K562 (cell line): ENCODE measurements at regions not wholly inside any gene's neighbourhood (a gene's known extent, or its start where the extent isn't known, plus 50 kb on each side); places are given as distances from the start of the nearest gene placed in this dataset.

Source experiments
- ATAC-seq: fragments of 200-7000 bp; cut with Tn5 transposase; 3 replicates; pipeline ENCODE4 v1.9.1; 2020; ENCODE audit warnings: moderate library complexity
- BruUV-seq: library from RNA; stranded (reverse); fragments of 400-500 nt; replicated peaks from 2 replicates; lab custom pipeline; 2021; lab: Mats Ljungman, UMichigan
- CTCF ChIA-PET: fragments of 300-600 bp; formaldehyde crosslinking; extraction: SDS; loops from one replicate; lab custom pipeline; 2021; ENCODE audit warnings: low intra/inter-chr PET ratio; lab: Yijun Ruan, JAX
- POLR2A ChIA-PET: fragments of 300-600, 350-650 bp; sonication (Branson Sonifier 250); formaldehyde crosslinking; extraction: SDS; loops from one replicate; lab custom pipeline; 2021; ENCODE audit warnings: antibody characterized with exemption, inconsistent platforms; lab: Yijun Ruan, JAX
- DNase-seq, 4 experiments: peaks; one replicate each; pipeline versions ENCODE4 v3.0.0 to v3.0.0-alpha.2; 2011 to 2018; ENCODE audit warnings: low spot score in 3 of 4, mixed read lengths in 3 of 4; ENCODE audit errors: extremely low read depth in 1 of 4
- FAIRE-seq: peaks from 2 replicates; lab custom pipeline; 2011; peaks lifted over from hg19 to GRCh38; lab: Jason Lieb, UNC
- H2AFZ ChIP-seq: 2 replicates; pipeline ENCODE4 v1.6.0; 2011; ENCODE audit warnings: low read depth, low read length, control low read depth, inconsistent platforms
- H3K27ac ChIP-seq: fragments of 200-600 bp; 3 replicates; pipeline ENCODE4 v1.8.0; 2011; ENCODE audit warnings: low read depth, mild to moderate bottlenecking, control low read depth, inconsistent platforms, low read length, moderate library complexity, mixed read lengths; ENCODE audit errors: extremely low read depth
- H3K27me3 ChIP-seq, 2 experiments: fragments of 300-600 bp in 1 of 2; 2 replicates in 1 of 2; 3 replicates in 1 of 2; pipeline versions ENCODE4 v1.6.0 to v1.8.0; 2011; ENCODE audit warnings: inconsistent platforms in 2 of 2, low read length in 2 of 2, mild to moderate bottlenecking in 1 of 2, mixed read lengths in 1 of 2, moderate library complexity in 1 of 2; ENCODE audit not compliant: control insufficient read depth in 2 of 2, insufficient read depth in 2 of 2
- H3K36me3 ChIP-seq: fragments of 300-600 bp; 3 replicates; pipeline ENCODE4 v1.8.0; 2011; ENCODE audit warnings: mild to moderate bottlenecking, low read length, inconsistent platforms; ENCODE audit not compliant: control insufficient read depth, insufficient read depth
- H3K4me1 ChIP-seq, 2 experiments: fragments of 200-600 bp in 1 of 2; replicated peaks in 1 of 2; 2 replicates in 1 of 2; 3 replicates in 1 of 2; pipeline versions ENCODE4 v1.5.1 to v1.8.0; 2011; ENCODE audit warnings: inconsistent platforms in 2 of 2, low read length in 2 of 2, mild to moderate bottlenecking in 1 of 2, mixed read lengths in 1 of 2, moderate library complexity in 1 of 2; ENCODE audit not compliant: control insufficient read depth in 2 of 2, insufficient read depth in 2 of 2
- H3K4me2 ChIP-seq: 2 replicates; pipeline ENCODE4 v1.6.1; 2011; ENCODE audit warnings: low read length, control low read depth, inconsistent platforms, mixed read lengths; ENCODE audit not compliant: insufficient read depth
- H3K4me3 ChIP-seq: fragments of 200-600 bp; sonication (generic), shearing (Covaris generic); 2 replicates; pipeline ENCODE4 v1.5.1; 2016; ENCODE audit warnings: control low read depth, inconsistent platforms
- H3K79me2 ChIP-seq: fragments of 200-600 bp; 3 replicates; pipeline ENCODE4 v1.8.0; 2011; ENCODE audit warnings: low read length, inconsistent platforms; ENCODE audit not compliant: control insufficient read depth, insufficient read depth
- H3K9ac ChIP-seq, 2 experiments: 2 replicates each; pipeline versions ENCODE4 v1.6.0 to v1.6.1; 2011; ENCODE audit warnings: low read depth in 2 of 2, low read length in 2 of 2, control low read depth in 1 of 2, inconsistent platforms in 1 of 2, mild to moderate bottlenecking in 1 of 2, mixed read lengths in 1 of 2; ENCODE audit not compliant: insufficient read depth in 1 of 2
- H3K9me1 ChIP-seq: one replicate; pipeline ENCODE4 v1.6.0; 2011; ENCODE audit warnings: inconsistent platforms, mild to moderate bottlenecking, low read length, moderate library complexity; ENCODE audit not compliant: control insufficient read depth, insufficient read depth
- H3K9me3 ChIP-seq: replicated peaks from 2 replicates; pipeline ENCODE4 v1.5.1; 2011; ENCODE audit warnings: low read depth, low read length, inconsistent platforms; ENCODE audit not compliant: control insufficient read depth, insufficient read depth
- H4K20me1 ChIP-seq: replicated peaks from 2 replicates; pipeline ENCODE4 v1.6.1; 2011; ENCODE audit warnings: low read length, inconsistent platforms, mixed read lengths; ENCODE audit not compliant: control insufficient read depth, insufficient read depth
- ARID1B ChIP-seq: fragments of 450-650 bp; IDR thresholded peaks from 2 replicates; pipeline ENCODE4 v1.6.1; 2016; ENCODE audit warnings: antibody characterized with exemption, mild to moderate bottlenecking, inconsistent platforms
- ATF1 ChIP-seq, 2 experiments: fragments of 450-650 bp in 1 of 2; IDR thresholded peaks; 2 replicates each; pipeline ENCODE4 v1.6.1; 2016; ENCODE audit warnings: missing compliant biosample characterization in 1 of 2, missing genetic modification characterization in 1 of 2
- E2F1 ChIP-seq: sonication (generic); formaldehyde crosslinking; IDR thresholded peaks from 2 replicates; pipeline ENCODE4 v1.8.1; 2023; ENCODE audit warnings: mild to moderate bottlenecking, missing genetic modification reagents, moderate library complexity
- EZH2 ChIP-seq: IDR thresholded peaks from 2 replicates; pipeline ENCODE4 v1.6.1; 2012; ENCODE audit warnings: low read depth, mild to moderate bottlenecking, inconsistent platforms, low read length, borderline replicate concordance
- HDAC8 ChIP-seq: fragments of 450-650 bp; IDR thresholded peaks from 2 replicates; pipeline ENCODE4 v1.6.1; 2016; ENCODE audit warnings: mild to moderate bottlenecking, missing genetic modification characterization, moderate library complexity, missing compliant biosample characterization
- HIVEP1 ChIP-seq: fragments of 250-450 bp; sonication (Bioruptor Pico); IDR thresholded peaks from 2 replicates; pipeline ENCODE4 v1.4.0; 2020; ENCODE audit warnings: mild to moderate bottlenecking
- HMG20B ChIP-seq: fragments of 250-450 bp; sonication (Bioruptor Pico); IDR thresholded peaks from 2 replicates; pipeline ENCODE4 v1.5.0; 2021; ENCODE audit warnings: mild to moderate bottlenecking
- JUNB ChIP-seq: fragments of 450-650 bp; formaldehyde crosslinking; conservative IDR thresholded peaks from 2 replicates; pipeline ENCODE4 v1.4.0; 2020; ENCODE audit warnings: mild to moderate bottlenecking
- LCOR ChIP-seq: sonication (generic); formaldehyde crosslinking; IDR thresholded peaks from 2 replicates; pipeline ENCODE4 v1.8.0; 2022; ENCODE audit warnings: mild to moderate bottlenecking, missing genetic modification reagents
- MAFK ChIP-seq: IDR thresholded peaks from 2 replicates; pipeline ENCODE4 v1.6.1; 2011; ENCODE audit warnings: low read length, improper control_type of control experiment
- TAF15 ChIP-seq: fragments of 200-400 bp; formaldehyde crosslinking; IDR thresholded peaks from 2 replicates; pipeline ENCODE4 v1.6.1; 2017; ENCODE audit warnings: mild to moderate bottlenecking, low read depth, low read length, moderate library complexity
- TRIM25 ChIP-seq: fragments of 450-650 bp; IDR thresholded peaks from 2 replicates; pipeline ENCODE4 v1.7.0; 2016; ENCODE audit warnings: borderline replicate concordance
- ZNF584 ChIP-seq: fragments of 200-800 bp; sonication (Bioruptor generic); IDR thresholded peaks from 2 replicates; pipeline ENCODE4 v1.6.1; 2016; ENCODE audit warnings: low read depth, mild to moderate bottlenecking, missing genetic modification characterization, missing compliant biosample characterization
- ZNF644 ChIP-seq: fragments of 200-800 bp; sonication (Bioruptor generic); IDR thresholded peaks from 2 replicates; pipeline ENCODE4 v1.6.1; 2016; ENCODE audit warnings: low read depth, missing genetic modification characterization, missing compliant biosample characterization
- ZNF766 ChIP-seq: fragments of 200-800 bp; sonication (Bioruptor generic); conservative IDR thresholded peaks from 2 replicates; pipeline ENCODE4 v1.6.1; 2016; ENCODE audit warnings: missing genetic modification characterization, missing compliant biosample characterization
- WGBS: fragments of 100-300 bp; shearing (Covaris generic); methylation state at CpG from one replicate; pipeline ENCODE4 v1.1.6; 2016; ENCODE audit warnings: low coverage, mixed read lengths; ENCODE audit not compliant: insufficient coverage; ENCODE audit errors: missing lambda C conversion rate; 5-methylcytosine and 5-hydroxymethylcytosine counted together
- in situ Hi-C: fragments of 300-500 bp; cut with MboI; formaldehyde crosslinking; loops from 4 replicates; pipeline ENCODE4 v1.15.0; 2018; ENCODE audit warnings: inconsistent platforms, mixed read lengths
- intact Hi-C: fragments of 100-400 bp; cut with micrococcal nuclease; formaldehyde crosslinking; loops from 2 replicates; pipeline ENCODE4 v1.14.2; 2022
- TF ChIP-seq, protein P1 (sequence below): fragments of 200-800 bp; sonication (Bioruptor generic); IDR thresholded peaks from 2 replicates; pipeline ENCODE4 v1.6.1; 2017; ENCODE audit warnings: missing genetic modification characterization, missing compliant biosample characterization
- TF ChIP-seq, protein P2 (sequence below): fragments of 250-450 bp; sonication (Bioruptor Pico); IDR thresholded peaks from 2 replicates; pipeline ENCODE4 v1.4.0; 2020; ENCODE audit warnings: borderline replicate concordance

GRCh38 chr6:1178590-1178989, 133.3 kb upstream of the FOXQ1 start:
- Histone ChIP-seq H4K20me1 (peaks cover 4% of the 10 kb centered on the region; the same call in 1 of the 2 replicates), H3K27me3 (peaks cover 4 to 10% of the 10 kb centered on the region in 2 experiments; a peak in 4 of 5 replicates), H3K9me3 (no peaks in the 10 kb centered on the region), H3K9ac (no peak overlapping the region), H3K4me2 (no peak overlapping the region), H3K4me1 (no peaks in the 10 kb centered on the region), H3K4me3 (no peak overlapping the region), H3K9me1 (no peaks in the 10 kb centered on the region), H3K36me3 (no peaks in the 10 kb centered on the region), H3K79me2 (no peaks in the 10 kb centered on the region), H2AFZ (no peak overlapping the region), H3K27ac (no peak overlapping the region)
- FAIRE-seq (no peak), DNase-seq (no peak), ATAC-seq (no peak)
- ChIA-PET CTCF (no interaction called here), POLR2A (interaction anchor here (0.7 kb wide), 1 partner anchor 8 kb away, joined by 3 read pairs; no protein-coding TSS in a partner anchor)
- no TSS peak for BruUV-seq
- WGBS = 0% methylated on average over 3 of the region's 3 CpGs
- in situ Hi-C loops (no loop called here), intact Hi-C loops (no loop called here)
- TF ChIP-seq E2F1 = no peak
- no peak for TF ChIP-seq EZH2
- no peak for TF ChIP-seq ATF1 (CRISPR knock-in tag; IDR thresholded peaks at IDR 0.05)
- no peak for TF ChIP-seq ATF1 (tag; IDR thresholded peaks at IDR 0.05)
- TF ChIP-seq HIVEP1 = no peak
- no peak for TF ChIP-seq TRIM25
- TF ChIP-seq ZNF584 = no peak
- no peak for TF ChIP-seq LCOR (CRISPR knock-in tag)
- TF ChIP-seq ZNF766 (CRISPR knock-in tag) = no peak
- no peak for TF ChIP-seq ZNF644 (tag)
- no peak for TF ChIP-seq HDAC8 (tag)
- TF ChIP-seq, protein P1, sequence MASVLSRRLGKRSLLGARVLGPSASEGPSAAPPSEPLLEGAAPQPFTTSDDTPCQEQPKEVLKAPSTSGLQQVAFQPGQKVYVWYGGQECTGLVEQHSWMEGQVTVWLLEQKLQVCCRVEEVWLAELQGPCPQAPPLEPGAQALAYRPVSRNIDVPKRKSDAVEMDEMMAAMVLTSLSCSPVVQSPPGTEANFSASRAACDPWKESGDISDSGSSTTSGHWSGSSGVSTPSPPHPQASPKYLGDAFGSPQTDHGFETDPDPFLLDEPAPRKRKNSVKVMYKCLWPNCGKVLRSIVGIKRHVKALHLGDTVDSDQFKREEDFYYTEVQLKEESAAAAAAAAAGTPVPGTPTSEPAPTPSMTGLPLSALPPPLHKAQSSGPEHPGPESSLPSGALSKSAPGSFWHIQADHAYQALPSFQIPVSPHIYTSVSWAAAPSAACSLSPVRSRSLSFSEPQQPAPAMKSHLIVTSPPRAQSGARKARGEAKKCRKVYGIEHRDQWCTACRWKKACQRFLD (CRISPR knock-in tag) = no peak
- TF ChIP-seq MAFK = no peak
- TF ChIP-seq, protein P2, sequence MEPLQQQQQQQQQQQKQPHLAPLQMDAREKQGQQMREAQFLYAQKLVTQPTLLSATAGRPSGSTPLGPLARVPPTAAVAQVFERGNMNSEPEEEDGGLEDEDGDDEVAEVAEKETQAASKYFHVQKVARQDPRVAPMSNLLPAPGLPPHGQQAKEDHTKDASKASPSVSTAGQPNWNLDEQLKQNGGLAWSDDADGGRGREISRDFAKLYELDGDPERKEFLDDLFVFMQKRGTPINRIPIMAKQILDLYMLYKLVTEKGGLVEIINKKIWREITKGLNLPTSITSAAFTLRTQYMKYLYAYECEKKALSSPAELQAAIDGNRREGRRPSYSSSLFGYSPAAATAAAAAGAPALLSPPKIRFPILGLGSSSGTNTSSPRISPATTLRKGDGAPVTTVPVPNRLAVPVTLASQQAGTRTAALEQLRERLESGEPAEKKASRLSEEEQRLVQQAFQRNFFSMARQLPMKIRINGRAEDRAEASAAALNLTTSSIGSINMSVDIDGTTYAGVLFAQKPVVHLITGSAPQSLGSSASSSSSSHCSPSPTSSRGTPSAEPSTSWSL = no peak
- TF ChIP-seq JUNB (CRISPR knock-in tag) = no peak
- no peak for TF ChIP-seq HMG20B (CRISPR knock-in tag)
- TF ChIP-seq ARID1B = no peak
- TF ChIP-seq TAF15 = no peak
